Endothelial cell of umbilical vein (primary cell): ENCODE measurements at regions not wholly inside any gene's neighbourhood (a gene's known extent, or its start where the extent isn't known, plus 50 kb on each side); places are given as distances from the start of the nearest gene placed in this dataset.

Experiments used
- BruUV-seq: library from RNA; stranded (reverse); fragments of 400-500 nt; replicated peaks from 2 replicates; lab custom pipeline; 2021; lab: Mats Ljungman, UMichigan
- CTCF ChIA-PET: fragments of 300-600, 350-600 bp; sonication (Branson Sonifier 250); formaldehyde crosslinking; loops from one replicate; lab custom pipeline; 2021; ENCODE audit warnings: antibody characterized with exemption, inconsistent platforms; lab: Charles Lee
- POLR2A ChIA-PET: fragments of 300-600, 350-600 bp; sonication (Branson Sonifier 250); formaldehyde crosslinking; loops from one replicate; lab custom pipeline; 2021; ENCODE audit warnings: antibody characterized with exemption, inconsistent platforms; lab: Charles Lee
- DNase-seq: peaks from one replicate; pipeline ENCODE4 v3.0.0-alpha.2; 2011; ENCODE audit warnings: low read depth, low spot score
- FAIRE-seq: peaks from 2 replicates; lab custom pipeline; 2011; peaks lifted over from hg19 to GRCh38; lab: Jason Lieb, UNC
- H2AFZ ChIP-seq: 2 replicates; pipeline ENCODE4 v1.6.0; 2012; ENCODE audit warnings: low read depth, low read length, control low read depth, inconsistent platforms
- H3K27ac ChIP-seq: 2 replicates; pipeline ENCODE4 v1.5.1; 2011; ENCODE audit warnings: low read depth, mild to moderate bottlenecking, control low read depth, low read length, moderate library complexity; ENCODE audit not compliant: insufficient read depth
- H3K27me3 ChIP-seq, 2 experiments: 2 replicates each; pipeline versions ENCODE4 v1.6.0 to v1.6.1; 2011; ENCODE audit warnings: low read length in 2 of 2, mixed read lengths in 1 of 2; ENCODE audit not compliant: control insufficient read depth in 2 of 2, insufficient read depth in 2 of 2
- H3K36me3 ChIP-seq, 2 experiments: 2 replicates in 1 of 2; 3 replicates in 1 of 2; pipeline ENCODE4 v1.5.1; 2011; ENCODE audit warnings: low read length in 2 of 2, mild to moderate bottlenecking in 1 of 2, moderate library complexity in 1 of 2; ENCODE audit not compliant: control insufficient read depth in 2 of 2, insufficient read depth in 2 of 2; ENCODE audit errors: extremely low read depth in 1 of 2
- H3K4me1 ChIP-seq: 3 replicates; pipeline ENCODE4 v1.5.1; 2011; ENCODE audit warnings: mild to moderate bottlenecking, low read length; ENCODE audit not compliant: control insufficient read depth, insufficient read depth; ENCODE audit errors: extremely low read depth
- H3K4me2 ChIP-seq: 2 replicates; pipeline ENCODE4 v1.6.1; 2011; ENCODE audit warnings: low read length, control low read depth, mixed read lengths; ENCODE audit not compliant: insufficient read depth
- H3K4me3 ChIP-seq, 3 experiments: fragments of 200-600 bp in 1 of 3; sonication (generic), shearing (Covaris generic) in 1 of 3; replicated peaks in 1 of 3; 2 replicates each; pipeline ENCODE4 v1.5.1; 2011 to 2016; ENCODE audit warnings: control low read depth in 3 of 3, low read length in 3 of 3, mild to moderate bottlenecking in 2 of 3, inconsistent platforms in 1 of 3, low read depth in 1 of 3, moderate library complexity in 1 of 3; ENCODE audit not compliant: insufficient read depth in 1 of 3
- H3K79me2 ChIP-seq: 2 replicates; pipeline ENCODE4 v1.6.0; 2012; ENCODE audit warnings: low read length, inconsistent platforms; ENCODE audit not compliant: control insufficient read depth, insufficient read depth
- H3K9ac ChIP-seq: replicated peaks from 2 replicates; pipeline ENCODE3; 2011; ENCODE audit warnings: low read length, control low read depth; ENCODE audit not compliant: insufficient read depth; ENCODE audit errors: extremely low read depth
- H3K9me1 ChIP-seq: replicated peaks from 3 replicates; pipeline ENCODE4 v1.6.0; 2011; ENCODE audit warnings: mild to moderate bottlenecking, low read length; ENCODE audit not compliant: control insufficient read depth, insufficient read depth; ENCODE audit errors: extremely low read depth
- H3K9me3 ChIP-seq: replicated peaks from 2 replicates; pipeline ENCODE4 v1.5.1; 2012; ENCODE audit warnings: low read length, inconsistent platforms; ENCODE audit not compliant: control insufficient read depth, insufficient read depth
- H4K20me1 ChIP-seq: replicated peaks from 2 replicates; pipeline ENCODE3; 2011; ENCODE audit warnings: mild to moderate bottlenecking, low read length; ENCODE audit not compliant: control insufficient read depth, insufficient read depth; ENCODE audit errors: extremely low read depth
- CTCF ChIP-seq, 2 donors: IDR thresholded peaks; 1 replicate in 1 of 2; 2 replicates in 1 of 2; pipeline ENCODE4 v1.5.1; 2011; ENCODE audit warnings: low read length in 2 of 2, mild to moderate bottlenecking in 2 of 2, moderate library complexity in 2 of 2, control low read depth in 1 of 2, inconsistent platforms in 1 of 2, low read depth in 1 of 2; ENCODE audit not compliant: insufficient read depth in 1 of 2; ENCODE audit errors: extremely low read depth in 1 of 2
- EZH2 ChIP-seq: IDR thresholded peaks from 2 replicates; pipeline ENCODE4 v1.6.1; 2012; ENCODE audit warnings: borderline replicate concordance, low read depth, mild to moderate bottlenecking, moderate library complexity, low read length, inconsistent platforms; ENCODE audit not compliant: severe bottlenecking
- FOS ChIP-seq: IDR thresholded peaks from 2 replicates; pipeline ENCODE4 v1.6.1; 2011; ENCODE audit warnings: mild to moderate bottlenecking, low read length, moderate library complexity, borderline replicate concordance; ENCODE audit not compliant: insufficient read depth
- GATA2 ChIP-seq: IDR thresholded peaks from 2 replicates; pipeline ENCODE4 v1.7.0; 2011; ENCODE audit warnings: low read depth, mild to moderate bottlenecking, moderate library complexity, mixed read lengths, low read length; ENCODE audit not compliant: insufficient read length, insufficient read depth
- JUN ChIP-seq: IDR thresholded peaks from 2 replicates; pipeline ENCODE4 v1.6.1; 2011; ENCODE audit warnings: borderline replicate concordance, low read depth; ENCODE audit not compliant: insufficient read length, insufficient read depth
- MYC ChIP-seq: IDR thresholded peaks from one replicate; pipeline ENCODE4 v1.6.1; 2011; ENCODE audit warnings: mild to moderate bottlenecking, low read depth, low read length
- POLR2A ChIP-seq: IDR thresholded peaks from 2 replicates; pipeline ENCODE4 v1.6.1; 2012; ENCODE audit warnings: low read depth, mild to moderate bottlenecking, control low read depth, low read length
- POLR2AphosphoS5 ChIP-seq: IDR thresholded peaks from 2 replicates; pipeline ENCODE4 v1.6.1; 2012; ENCODE audit warnings: low read depth, mild to moderate bottlenecking, control low read depth, low read length, moderate library complexity; ENCODE audit not compliant: insufficient read depth
- dilution Hi-C: fragments of 300-500 bp; cut with MboI; formaldehyde crosslinking; loops from one replicate; pipeline ENCODE4 v1.15.0; 2019; ENCODE audit warnings: low sequenced_read_pairs; ENCODE audit not compliant: extremely low pct_ligation_motif_present
- intact Hi-C: fragments of 100-400 bp; cut with micrococcal nuclease; formaldehyde crosslinking; loops from one replicate; pipeline ENCODE4 v1.10.0; 2022
- TF ChIP-seq, protein P1 (sequence below): IDR thresholded peaks from 2 replicates; pipeline ENCODE4 v1.6.1; 2011; ENCODE audit not compliant: insufficient read depth, insufficient read length

- H4K20me1 ChIP-seq: no peaks in the 10 kb centered on the region
- dilution Hi-C loops (no loop called here), intact Hi-C loops (no loop called here)
- H2AFZ ChIP-seq: no peak overlapping the region
- FAIRE-seq (no peak), DNase-seq (no peak)
- ChIA-PET CTCF (no interaction called here), POLR2A (no interaction called here)
- BruUV-seq: no TSS peak
- no peaks in the 10 kb centered on the region for H3K36me3 ChIP-seq
- no peak overlapping the region for H3K27ac ChIP-seq
- no peaks in the 10 kb centered on the region for H3K79me2 ChIP-seq
- H3K4me3 ChIP-seq: no peak overlapping the region
- TF ChIP-seq JUN (no peak), CTCF (IDR thresholded peaks at IDR 0.05; ENCODE audit: extremely low read depth in 1 of 2, insufficient read depth in 1 of 2, low read depth in 1 of 2, low read length in 2 of 2) (no peak), MYC (no peak)
- TF ChIP-seq, protein P1, sequence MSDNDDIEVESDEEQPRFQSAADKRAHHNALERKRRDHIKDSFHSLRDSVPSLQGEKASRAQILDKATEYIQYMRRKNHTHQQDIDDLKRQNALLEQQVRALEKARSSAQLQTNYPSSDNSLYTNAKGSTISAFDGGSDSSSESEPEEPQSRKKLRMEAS: no peak
- H3K4me2 ChIP-seq: no peak overlapping the region
- H3K27me3 ChIP-seq: peaks cover 0 to under 1% of the 10 kb centered on the region in 2 experiments
- H3K4me1 ChIP-seq: no peaks in the 10 kb centered on the region
- H3K9me1 ChIP-seq: no peaks in the 10 kb centered on the region
- H3K9me3 ChIP-seq: no peaks in the 10 kb centered on the region
- H3K9ac ChIP-seq: no peak overlapping the region
Observed at GRCh38 chr2:236795861-236796219, 226.2 kb downstream of the ACKR3 start.

- no peaks in the 10 kb centered on the region for H3K79me2 ChIP-seq
- H3K4me2 ChIP-seq: no peak overlapping the region
- no peaks in the 10 kb centered on the region for H3K36me3 ChIP-seq
- H3K9me3 ChIP-seq: no peaks in the 10 kb centered on the region
- H3K27me3 ChIP-seq: no peaks in the 10 kb centered on the region
- H3K4me3 ChIP-seq: no peak overlapping the region
- no peak overlapping the region for H2AFZ ChIP-seq
- no TSS peak for BruUV-seq
- no peak overlapping the region for H3K9ac ChIP-seq
- ChIA-PET POLR2A (no interaction called here), CTCF (no interaction called here)
- FAIRE-seq: no peak
- intact Hi-C loops (no loop called here), dilution Hi-C loops (no loop called here)
- TF ChIP-seq JUN (no peak), POLR2AphosphoS5 (no peak), POLR2A (no peak), GATA2 (no peak), FOS (no peak), MYC (no peak), CTCF (IDR thresholded peaks at IDR 0.05; ENCODE audit: extremely low read depth in 1 of 2, insufficient read depth in 1 of 2, low read depth in 1 of 2, low read length in 2 of 2) (no peak), EZH2 (no peak)
- TF ChIP-seq, protein P1: no peak
- no peaks in the 10 kb centered on the region for H4K20me1 ChIP-seq
- no peak overlapping the region for H3K27ac ChIP-seq
- no peaks in the 10 kb centered on the region for H3K4me1 ChIP-seq
- no peaks in the 10 kb centered on the region for H3K9me1 ChIP-seq
- DNase-seq: no peak
Observed at GRCh38 chr2:236796236-236796635, 226.6 kb downstream of the ACKR3 start.
